ENCODE measurements at regions not wholly inside any gene's neighbourhood (a gene's known extent, or its start where the extent isn't known, plus 50 kb on each side); places are given as distances from the start of the nearest gene placed in this dataset.

DNA sequence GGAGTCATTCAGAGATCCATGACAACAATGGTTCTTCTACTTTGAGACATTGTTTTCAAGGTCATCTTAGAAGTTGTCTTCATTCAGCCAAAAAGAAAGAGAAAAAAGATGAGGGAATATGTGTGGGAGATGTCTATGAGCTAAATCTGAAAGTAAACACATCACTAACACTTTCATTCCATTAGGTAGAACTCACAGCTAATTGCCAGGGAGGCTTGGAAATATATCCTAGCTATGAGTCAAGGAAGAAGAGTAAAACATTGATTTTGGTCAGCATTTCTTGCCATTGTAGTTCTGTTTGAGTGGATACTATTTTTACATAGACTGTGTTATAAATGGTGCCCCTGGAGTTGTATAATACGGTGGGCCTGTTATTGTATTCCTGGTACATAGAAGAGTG, 316.4 kb upstream of the MYOCD start:
- Histone ChIP-seq H2BK20ac (ENCODE audit: low read depth, low read length, poor library complexity, severe bottlenecking) (no peak overlapping the region), H2AK5ac (ENCODE audit: insufficient read length, low read length) (no peak overlapping the region), H3K4me2 (ENCODE audit: insufficient read depth, insufficient read length, low read length) (no peak overlapping the region), H3K9me3 (ENCODE audit: control insufficient read depth, low read depth, low read length) (no peaks in the 10 kb centered on the region), H3K14ac (ENCODE audit: insufficient read depth, low read length) (no peak overlapping the region), H4K8ac (replicated peaks; ENCODE audit: insufficient read length, low read depth, low read length) (no peak overlapping the region), H3K23me2 (ENCODE audit: insufficient read length, low read depth, low read length, poor library complexity, severe bottlenecking) (no peaks in the 10 kb centered on the region), H2BK120ac (ENCODE audit: low read depth, low read length, poor library complexity, severe bottlenecking) (no peak overlapping the region), H4K20me1 (ENCODE audit: control insufficient read depth, insufficient read depth, insufficient read length) (no peaks in the 10 kb centered on the region), H2BK5ac (ENCODE audit: insufficient read length, low read length) (no peak overlapping the region), H3K27me3 (ENCODE audit: insufficient read depth, low read length) (no peaks in the 10 kb centered on the region), H3K56ac (ENCODE audit: insufficient read length, low read depth, low read length) (no peak overlapping the region), H3K4ac (ENCODE audit: low read depth, low read length) (no peak overlapping the region), H2BK12ac (ENCODE audit: insufficient read length, low read depth, low read length) (no peak overlapping the region), H3K79me1 (ENCODE audit: insufficient read depth, low read depth, low read length, poor library complexity, severe bottlenecking) (no peaks in the 10 kb centered on the region), H2BK15ac (ENCODE audit: low read depth, low read length) (no peak overlapping the region), H3K23ac (ENCODE audit: insufficient read length, low read depth, low read length) (no peak overlapping the region), H3K18ac (ENCODE audit: insufficient read length, low read depth, low read length) (no peak overlapping the region), H3K79me2 (ENCODE audit: insufficient read depth, low read length) (no peaks in the 10 kb centered on the region), H3K9ac (ENCODE audit: extremely low read depth, insufficient read length, low read length) (no peak overlapping the region), H3K27ac (ENCODE audit: insufficient read length, low read depth, low read length) (no peak overlapping the region), H4K91ac (ENCODE audit: insufficient read length, low read depth, low read length) (no peak overlapping the region), H3K4me1 (ENCODE audit: insufficient read depth, low read length) (no peaks in the 10 kb centered on the region), H2AFZ (ENCODE audit: low read length) (no peak overlapping the region), H4K5ac (ENCODE audit: insufficient read length, low read depth, low read length) (no peak overlapping the region), H3T11ph (ENCODE audit: low read length) (no peak overlapping the region)
- H3K36me3 Mint-ChIP-seq (ENCODE audit: insufficient read depth in 1 of 3, low read depth in 3 of 3): no peaks in the 10 kb centered on the region
- no peaks in the 10 kb centered on the region for H3K4me1 Mint-ChIP-seq
- no peak overlapping the region for H3K4me3 Mint-ChIP-seq
- no peaks in the 10 kb centered on the region for H3K27me3 Mint-ChIP-seq (ENCODE audit: low read depth)
- H3K9me3 Mint-ChIP-seq: no peaks in the 10 kb centered on the region; a peak in 1 of 5 replicates
- H3K27ac Mint-ChIP-seq: no peak overlapping the region
- TF ChIP-seq, protein P1, sequence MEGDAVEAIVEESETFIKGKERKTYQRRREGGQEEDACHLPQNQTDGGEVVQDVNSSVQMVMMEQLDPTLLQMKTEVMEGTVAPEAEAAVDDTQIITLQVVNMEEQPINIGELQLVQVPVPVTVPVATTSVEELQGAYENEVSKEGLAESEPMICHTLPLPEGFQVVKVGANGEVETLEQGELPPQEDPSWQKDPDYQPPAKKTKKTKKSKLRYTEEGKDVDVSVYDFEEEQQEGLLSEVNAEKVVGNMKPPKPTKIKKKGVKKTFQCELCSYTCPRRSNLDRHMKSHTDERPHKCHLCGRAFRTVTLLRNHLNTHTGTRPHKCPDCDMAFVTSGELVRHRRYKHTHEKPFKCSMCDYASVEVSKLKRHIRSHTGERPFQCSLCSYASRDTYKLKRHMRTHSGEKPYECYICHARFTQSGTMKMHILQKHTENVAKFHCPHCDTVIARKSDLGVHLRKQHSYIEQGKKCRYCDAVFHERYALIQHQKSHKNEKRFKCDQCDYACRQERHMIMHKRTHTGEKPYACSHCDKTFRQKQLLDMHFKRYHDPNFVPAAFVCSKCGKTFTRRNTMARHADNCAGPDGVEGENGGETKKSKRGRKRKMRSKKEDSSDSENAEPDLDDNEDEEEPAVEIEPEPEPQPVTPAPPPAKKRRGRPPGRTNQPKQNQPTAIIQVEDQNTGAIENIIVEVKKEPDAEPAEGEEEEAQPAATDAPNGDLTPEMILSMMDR (conservative IDR thresholded peaks at IDR 0.05): no peak
- WGBS (ENCODE audit: extremely low coverage, insufficient read length, low lambda C conversion rate): no CpG with 5 or more reads among the region's 1 CpG
- no peak for DNase-seq

Measured in H9 (cell line).